GM12878 (cell line): ENCODE measurements at regions not wholly inside any gene's neighbourhood (a gene's known extent, or its start where the extent isn't known, plus 50 kb on each side); places are given as distances from the start of the nearest gene placed in this dataset.

Experiments used
- ATAC-seq: fragments of 200-7000 bp; cut with Tn5 transposase; 3 replicates; pipeline ENCODE4 v1.9.1; 2020; ENCODE audit warnings: mild to moderate bottlenecking, moderate library complexity
- BruUV-seq: library from RNA; stranded (reverse); fragments of 400-500 nt; replicated peaks from 2 replicates; lab custom pipeline; 2021; lab: Mats Ljungman, UMichigan
- CTCF ChIA-PET: fragments of 300-600 bp; sonication (Branson Sonifier 250); formaldehyde crosslinking; extraction: SDS; loops from one replicate; lab custom pipeline; 2021; ENCODE audit warnings: inconsistent platforms; lab: Yijun Ruan, JAX
- POLR2A ChIA-PET: fragments of 350-600 bp; formaldehyde crosslinking; extraction: SDS; loops from one replicate; lab custom pipeline; 2021; ENCODE audit warnings: inconsistent platforms; lab: Charles Lee
- RAD21 ChIA-PET: fragments of 300-600 bp; sonication (Branson Sonifier 250); formaldehyde crosslinking; loops from one replicate; lab custom pipeline; 2023; ENCODE audit warnings: antibody characterized with exemption; ENCODE audit not compliant: unreplicated experiment; lab: Charles Lee
- SMC1A ChIA-PET: fragments of 300-600 bp; sonication (Branson Sonifier 250); formaldehyde crosslinking; loops from one replicate; lab custom pipeline; 2023; ENCODE audit not compliant: unreplicated experiment, uncharacterized antibody; lab: Charles Lee
- DNase-seq: peaks from one replicate; pipeline ENCODE4 v3.0.0-alpha.2; 2011; ENCODE audit warnings: low read depth, low spot score
- FAIRE-seq: peaks from 3 replicates; lab custom pipeline; 2011; peaks lifted over from hg19 to GRCh38; lab: Jason Lieb, UNC
- H2AFZ ChIP-seq: 2 replicates; pipeline ENCODE4 v1.6.0; 2011; ENCODE audit warnings: low read depth, low read length, control low read depth; ENCODE audit not compliant: control insufficient read depth
- H3K27ac ChIP-seq: 2 replicates; pipeline ENCODE4 v1.5.1; 2011; ENCODE audit warnings: control low read depth; ENCODE audit not compliant: control insufficient read depth, insufficient read depth
- H3K27me3 ChIP-seq, 2 experiments: replicated peaks in 1 of 2; 2 replicates each; pipeline versions ENCODE4 v1.6.0 to v1.6.1; 2011; ENCODE audit warnings: low read length in 1 of 2; ENCODE audit not compliant: control insufficient read depth in 2 of 2, insufficient read depth in 2 of 2
- H3K36me3 ChIP-seq, 2 experiments: 2 replicates each; pipeline ENCODE4 v1.5.1; 2011; ENCODE audit warnings: low read length in 1 of 2; ENCODE audit not compliant: control insufficient read depth in 2 of 2, insufficient read depth in 2 of 2
- H3K4me1 ChIP-seq: 2 replicates; pipeline ENCODE4 v1.6.1; 2011; ENCODE audit warnings: mild to moderate bottlenecking, low read length, moderate library complexity, mixed read lengths; ENCODE audit not compliant: control insufficient read depth, insufficient read depth
- H3K4me2 ChIP-seq: 2 replicates; pipeline ENCODE4 v1.6.0; 2011; ENCODE audit warnings: control low read depth; ENCODE audit not compliant: control insufficient read depth, insufficient read depth
- H3K4me3 ChIP-seq: fragments of 200-600 bp; sonication (generic); 2 replicates; pipeline ENCODE4 v1.5.1; 2016
- H3K79me2 ChIP-seq: 2 replicates; pipeline ENCODE4 v1.6.0; 2011; ENCODE audit warnings: low read length; ENCODE audit not compliant: control insufficient read depth, insufficient read depth
- H3K9ac ChIP-seq: 2 replicates; pipeline ENCODE4 v1.8.0; 2011; ENCODE audit warnings: low read length, control low read depth, mixed read lengths; ENCODE audit not compliant: control insufficient read depth, insufficient read depth
- H3K9me3 ChIP-seq: replicated peaks from 3 replicates; pipeline ENCODE4 v1.5.1; 2011; ENCODE audit warnings: mild to moderate bottlenecking, low read length; ENCODE audit not compliant: control insufficient read depth, insufficient read depth
- H4K20me1 ChIP-seq: 2 replicates; pipeline ENCODE4 v1.6.0; 2011; ENCODE audit not compliant: control insufficient read depth, insufficient read depth
- BHLHE40 ChIP-seq, 2 experiments: fragments of 450-650 bp in 1 of 2; IDR thresholded peaks; 2 replicates each; pipeline ENCODE4 v1.6.1; 2011 to 2017; ENCODE audit warnings: low read depth in 2 of 2, borderline replicate concordance in 1 of 2, improper control_type of control experiment in 1 of 2, low read length in 1 of 2, mild to moderate bottlenecking in 1 of 2
- BMI1 ChIP-seq: fragments of 450-650 bp; IDR thresholded peaks from 2 replicates; pipeline ENCODE4 v1.6.1; 2016; ENCODE audit warnings: mild to moderate bottlenecking, moderate library complexity, borderline replicate concordance
- CBX3 ChIP-seq: fragments of 200-600 bp; sonication (generic); IDR thresholded peaks from 2 replicates; pipeline ENCODE4 v1.6.1; 2016; ENCODE audit warnings: low read depth, borderline replicate concordance
- ETV6 ChIP-seq, 2 experiments: fragments of 450-650 bp in 1 of 2; IDR thresholded peaks in 1 of 2; conservative IDR thresholded peaks in 1 of 2; 2 replicates each; pipeline ENCODE4 v1.6.1; 2014; ENCODE audit warnings: antibody characterized with exemption in 1 of 2, borderline replicate concordance in 1 of 2, low read depth in 1 of 2, mild to moderate bottlenecking in 1 of 2, moderate library complexity in 1 of 2
- HCFC1 ChIP-seq: fragments of 150-350 bp; IDR thresholded peaks from 2 replicates; pipeline ENCODE4 v1.6.1; 2014; ENCODE audit warnings: low read length
- HDAC6 ChIP-seq: fragments of 200-600 bp; sonication (generic); IDR thresholded peaks from one replicate; pipeline ENCODE4 v1.8.0; 2017; ENCODE audit warnings: antibody characterized with exemption; ENCODE audit not compliant: unreplicated experiment
- JUNB ChIP-seq: IDR thresholded peaks from 2 replicates; pipeline ENCODE4 v1.6.1; 2016; ENCODE audit warnings: antibody characterized with exemption, mild to moderate bottlenecking
- LARP7 ChIP-seq: fragments of 450-650 bp; IDR thresholded peaks from 2 replicates; pipeline ENCODE4 v1.6.1; 2017; ENCODE audit warnings: mild to moderate bottlenecking
- NFIC ChIP-seq: IDR thresholded peaks from 2 replicates; pipeline ENCODE4 v1.6.1; 2012; ENCODE audit warnings: low read depth, mild to moderate bottlenecking, inconsistent platforms, low read length, moderate library complexity
- PRDM15 ChIP-seq: fragments of 450-650 bp; formaldehyde crosslinking; IDR thresholded peaks from 2 replicates; pipeline ENCODE4 v1.4.0; 2020; ENCODE audit warnings: mild to moderate bottlenecking, moderate library complexity
- RELA ChIP-seq: fragments of 450-650 bp; IDR thresholded peaks from 2 replicates; pipeline ENCODE4 v1.8.0; 2014; ENCODE audit warnings: borderline replicate concordance; ENCODE audit not compliant: partially characterized antibody
- SMC3 ChIP-seq: IDR thresholded peaks from 2 replicates; pipeline ENCODE4 v1.6.1; 2011; ENCODE audit warnings: low read length, improper control_type of control experiment, borderline replicate concordance
- TARDBP ChIP-seq: IDR thresholded peaks from 2 replicates; pipeline ENCODE4 v1.6.1; 2016; ENCODE audit warnings: borderline replicate concordance
- YBX1 ChIP-seq: fragments of 450-650 bp; IDR thresholded peaks from 2 replicates; pipeline ENCODE4 v1.6.1; 2016; ENCODE audit warnings: antibody characterized with exemption
- ZNF24 ChIP-seq: fragments of 450-650 bp; IDR thresholded peaks from 2 replicates; pipeline ENCODE4 v1.6.1; 2017; ENCODE audit warnings: antibody characterized with exemption, mild to moderate bottlenecking
- WGBS: methylation state at CpG from one replicate; pipeline ENCODE4 v1.1.6; 2016; ENCODE audit warnings: low lambda C conversion rate; ENCODE audit not compliant: insufficient replicate concordance, insufficient coverage; ENCODE audit errors: missing lambda C conversion rate; 5-methylcytosine and 5-hydroxymethylcytosine counted together
- in situ Hi-C: fragments of 300-500 bp; cut with MboI; formaldehyde crosslinking; loops from 9 replicates; pipeline ENCODE4 v1.14.3; 2018; ENCODE audit warnings: mixed read lengths
- intact Hi-C: fragments of 100-400 bp; cut with micrococcal nuclease; formaldehyde crosslinking; loops from one replicate; pipeline ENCODE4 v1.14.2; 2022; ENCODE audit not compliant: unreplicated experiment

GRCh38 chr5:51731421-51732029, 348.3 kb downstream of the ISL1 start:
- no peaks in the 10 kb centered on the region for H3K4me1 ChIP-seq
- H3K4me2 ChIP-seq, result no peak overlapping the region
- no peaks in the 10 kb centered on the region for H3K9me3 ChIP-seq
- CTCF ChIA-PET, result no interaction called here
- DNase-seq (no peak), ATAC-seq (no peak), FAIRE-seq (no peak)
- no peak overlapping the region for H2AFZ ChIP-seq
- no peaks in the 10 kb centered on the region for H3K36me3 ChIP-seq
- BruUV-seq, result no TSS peak
- in situ Hi-C loops (no loop called here), intact Hi-C loops (loop anchor here (10.0 kb wide), 1 partner anchor 57 kb away; no protein-coding TSS in a partner anchor)
- RAD21 ChIA-PET, result no interaction called here
- SMC1A ChIA-PET, result no interaction called here
- no peaks in the 10 kb centered on the region for H3K79me2 ChIP-seq
- POLR2A ChIA-PET, result interaction anchor here (0.5 kb wide), 1 partner anchor 269 kb away, joined by 5 read pairs; no protein-coding TSS in a partner anchor
- H3K27me3 ChIP-seq, result no peaks in the 10 kb centered on the region
- H3K9ac ChIP-seq, result no peak overlapping the region
- no peak overlapping the region for H3K4me3 ChIP-seq
- no peak for TF ChIP-seq BMI1
- TF ChIP-seq BHLHE40 (IDR thresholded peaks at IDR 0.05; ENCODE audit: borderline replicate concordance in 1 of 2, low read depth in 2 of 2, low read length in 1 of 2), result no peak
- no peak for TF ChIP-seq YBX1
- no peak for TF ChIP-seq ZNF24
- TF ChIP-seq ETV6 (conservative IDR thresholded peaks at IDR 0.05 in 1 of 2, IDR thresholded peaks at IDR 0.05 in 1 of 2; ENCODE audit: borderline replicate concordance in 1 of 2, low read depth in 1 of 2), result no peak
- TF ChIP-seq, all 136 proteins: peak for 0
- 0% methylated on average over 2 of the region's 2 CpGs for WGBS
- Histone ChIP-seq H4K20me1 (no peaks in the 10 kb centered on the region), H3K27ac (no peak overlapping the region)

- DNase-seq (no peak), ATAC-seq (no peak), FAIRE-seq (no peak)
- intact Hi-C loops (loop anchor here (10.0 kb wide), 1 partner anchor 58 kb away; no protein-coding TSS in a partner anchor), in situ Hi-C loops (no loop called here)
- Histone ChIP-seq H3K4me2 (no peak overlapping the region), H3K27me3 (no peaks in the 10 kb centered on the region), H3K9me3 (no peaks in the 10 kb centered on the region), H3K4me3 (no peak overlapping the region), H3K9ac (no peak overlapping the region), H3K79me2 (no peaks in the 10 kb centered on the region), H2AFZ (no peak overlapping the region), H3K36me3 (no peaks in the 10 kb centered on the region), H4K20me1 (no peaks in the 10 kb centered on the region), H3K27ac (no peak overlapping the region), H3K4me1 (no peaks in the 10 kb centered on the region)
- RAD21 ChIA-PET, result no interaction called here
- SMC1A ChIA-PET, result no interaction called here
- POLR2A ChIA-PET, result no interaction called here
- CTCF ChIA-PET, result no interaction called here
- 0% methylated on average over 3 of the region's 3 CpGs for WGBS
- BruUV-seq, result no TSS peak
- TF ChIP-seq BHLHE40 (IDR thresholded peaks at IDR 0.05; ENCODE audit: borderline replicate concordance in 1 of 2, low read depth in 2 of 2, low read length in 1 of 2) (no peak), SMC3 (no peak), HCFC1 (no peak), TARDBP (no peak), RELA (no peak), JUNB (no peak), PRDM15 (no peak), NFIC (no peak), LARP7 (no peak), CBX3 (no peak), HDAC6 (no peak)
These were observed 349.1 kb downstream of the ISL1 start for GRCh38 chr5:51732304-51732703.
